Peyer's patch (tissue), 4 donors: ENCODE measurements at regions not wholly inside any gene's neighbourhood (a gene's known extent, or its start where the extent isn't known, plus 50 kb on each side); places are given as distances from the start of the nearest gene placed in this dataset.

Experiments
- DNase-seq, 3 donors: peaks; one replicate each; pipeline ENCODE4 v3.0.0-alpha.2; 2017 to 2019
- H3K27ac ChIP-seq, 4 donors: fragments of 200-600 bp; sonication (generic); one replicate each; pipeline ENCODE4 v1.5.1; 2016 to 2019
- H3K27me3 ChIP-seq, 2 donors: fragments of 200-600 bp; sonication (generic); one replicate each; pipeline ENCODE4 v1.5.1; 2019
- H3K36me3 ChIP-seq, 3 donors: fragments of 200-600 bp; sonication (generic); one replicate each; pipeline ENCODE4 v1.5.1; 2016 to 2019
- H3K4me1 ChIP-seq, 4 donors: fragments of 200-600 bp; sonication (generic); one replicate each; pipeline ENCODE4 v1.5.1; 2016 to 2019
- H3K4me3 ChIP-seq, 4 donors: fragments of 200-600 bp; sonication (generic); 1 replicate in 3 of 4; 2 replicates in 1 of 4; pipeline ENCODE4 v1.5.1; 2016 to 2019; ENCODE audit warnings: mild to moderate bottlenecking in 1 of 4
- H3K9me3 ChIP-seq, 4 donors: fragments of 200-600 bp; sonication (generic); one replicate each; pipeline ENCODE4 v1.5.1; 2016 to 2019; ENCODE audit warnings: mild to moderate bottlenecking in 1 of 4
- POLR2A ChIP-seq, 2 donors: fragments of 450-650 bp; IDR thresholded peaks; one replicate each; pipeline ENCODE4 v1.5.1; 2017; ENCODE audit warnings: antibody characterized with exemption in 2 of 2, mild to moderate bottlenecking in 2 of 2, moderate library complexity in 2 of 2
- TF ChIP-seq, protein P1 (sequence below), 6 experiments: fragments of 450-650 bp in 4 of 6; fragments of 200-600 bp in 2 of 6; sonication (generic) in 1 of 6; IDR thresholded peaks; one replicate each; pipeline ENCODE4 v1.5.1; 2017 to 2019; ENCODE audit warnings: antibody characterized with exemption in 6 of 6, mild to moderate bottlenecking in 3 of 6, moderate library complexity in 1 of 6

DNA sequence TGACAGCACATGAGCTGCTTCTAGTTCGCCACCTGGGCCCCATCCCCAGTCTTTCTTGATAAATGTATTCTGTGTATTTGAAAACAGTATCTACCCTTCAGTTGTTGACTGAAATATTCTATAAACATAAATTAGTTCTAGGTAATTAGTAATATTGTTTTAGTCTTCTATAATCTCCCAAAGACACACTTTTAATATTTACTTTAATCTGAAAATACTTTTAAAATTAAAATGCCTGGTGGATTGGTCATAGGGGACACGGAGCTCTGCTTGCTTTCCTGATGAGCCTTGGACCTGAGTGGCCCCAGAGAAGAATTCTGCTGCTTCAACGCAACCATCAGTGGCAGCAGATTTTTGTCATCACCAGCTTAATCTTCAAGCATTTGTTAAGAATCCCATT, 234.5 kb downstream of the THBS2 start:
- no peak for DNase-seq
- TF ChIP-seq POLR2A (IDR thresholded peaks at IDR 0.05), result no peak
- TF ChIP-seq, protein P1, sequence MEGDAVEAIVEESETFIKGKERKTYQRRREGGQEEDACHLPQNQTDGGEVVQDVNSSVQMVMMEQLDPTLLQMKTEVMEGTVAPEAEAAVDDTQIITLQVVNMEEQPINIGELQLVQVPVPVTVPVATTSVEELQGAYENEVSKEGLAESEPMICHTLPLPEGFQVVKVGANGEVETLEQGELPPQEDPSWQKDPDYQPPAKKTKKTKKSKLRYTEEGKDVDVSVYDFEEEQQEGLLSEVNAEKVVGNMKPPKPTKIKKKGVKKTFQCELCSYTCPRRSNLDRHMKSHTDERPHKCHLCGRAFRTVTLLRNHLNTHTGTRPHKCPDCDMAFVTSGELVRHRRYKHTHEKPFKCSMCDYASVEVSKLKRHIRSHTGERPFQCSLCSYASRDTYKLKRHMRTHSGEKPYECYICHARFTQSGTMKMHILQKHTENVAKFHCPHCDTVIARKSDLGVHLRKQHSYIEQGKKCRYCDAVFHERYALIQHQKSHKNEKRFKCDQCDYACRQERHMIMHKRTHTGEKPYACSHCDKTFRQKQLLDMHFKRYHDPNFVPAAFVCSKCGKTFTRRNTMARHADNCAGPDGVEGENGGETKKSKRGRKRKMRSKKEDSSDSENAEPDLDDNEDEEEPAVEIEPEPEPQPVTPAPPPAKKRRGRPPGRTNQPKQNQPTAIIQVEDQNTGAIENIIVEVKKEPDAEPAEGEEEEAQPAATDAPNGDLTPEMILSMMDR (IDR thresholded peaks at IDR 0.05), result no peak
- no peak overlapping the region for H3K4me3 ChIP-seq
- H3K9me3 ChIP-seq, result peaks cover 0 to 6% (median 3%) of the 10 kb centered on the region in 4 donors
- H3K27me3 ChIP-seq, result no peaks in the 10 kb centered on the region
- H3K4me1 ChIP-seq, result no peaks in the 10 kb centered on the region
- H3K36me3 ChIP-seq, result no peaks in the 10 kb centered on the region
- H3K27ac ChIP-seq, result no peak overlapping the region

DNA sequence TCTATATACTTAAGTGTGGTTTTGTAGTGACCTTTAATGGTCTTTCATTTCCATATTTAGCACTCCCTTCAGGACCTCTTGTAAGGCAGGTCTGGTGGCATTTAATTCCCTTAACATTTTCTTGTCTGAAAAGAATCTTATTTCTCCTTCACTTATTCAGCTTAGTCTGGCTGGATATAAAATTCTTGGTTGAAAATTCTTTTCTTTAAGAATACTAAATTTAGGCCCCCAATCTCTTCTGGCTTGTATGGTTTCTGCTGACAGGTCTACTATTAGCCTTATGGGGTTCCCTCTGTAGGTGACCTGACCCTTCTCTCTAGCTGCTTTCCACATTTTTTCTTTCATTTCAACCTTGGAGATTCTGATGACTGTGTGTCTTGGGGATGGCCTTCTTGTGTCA, 236.9 kb downstream of the THBS2 start:
- no peak overlapping the region for H3K4me3 ChIP-seq
- H3K27me3 ChIP-seq, result no peaks in the 10 kb centered on the region
- no peak for TF ChIP-seq POLR2A (IDR thresholded peaks at IDR 0.05)
- TF ChIP-seq, protein P1 (IDR thresholded peaks at IDR 0.05), result no peak
- H3K27ac ChIP-seq, result no peak overlapping the region
- DNase-seq, result no peak
- H3K9me3 ChIP-seq, result peaks cover 0 to 6% (median 3%) of the 10 kb centered on the region in 4 donors
- H3K36me3 ChIP-seq, result no peaks in the 10 kb centered on the region
- no peaks in the 10 kb centered on the region for H3K4me1 ChIP-seq

DNA sequence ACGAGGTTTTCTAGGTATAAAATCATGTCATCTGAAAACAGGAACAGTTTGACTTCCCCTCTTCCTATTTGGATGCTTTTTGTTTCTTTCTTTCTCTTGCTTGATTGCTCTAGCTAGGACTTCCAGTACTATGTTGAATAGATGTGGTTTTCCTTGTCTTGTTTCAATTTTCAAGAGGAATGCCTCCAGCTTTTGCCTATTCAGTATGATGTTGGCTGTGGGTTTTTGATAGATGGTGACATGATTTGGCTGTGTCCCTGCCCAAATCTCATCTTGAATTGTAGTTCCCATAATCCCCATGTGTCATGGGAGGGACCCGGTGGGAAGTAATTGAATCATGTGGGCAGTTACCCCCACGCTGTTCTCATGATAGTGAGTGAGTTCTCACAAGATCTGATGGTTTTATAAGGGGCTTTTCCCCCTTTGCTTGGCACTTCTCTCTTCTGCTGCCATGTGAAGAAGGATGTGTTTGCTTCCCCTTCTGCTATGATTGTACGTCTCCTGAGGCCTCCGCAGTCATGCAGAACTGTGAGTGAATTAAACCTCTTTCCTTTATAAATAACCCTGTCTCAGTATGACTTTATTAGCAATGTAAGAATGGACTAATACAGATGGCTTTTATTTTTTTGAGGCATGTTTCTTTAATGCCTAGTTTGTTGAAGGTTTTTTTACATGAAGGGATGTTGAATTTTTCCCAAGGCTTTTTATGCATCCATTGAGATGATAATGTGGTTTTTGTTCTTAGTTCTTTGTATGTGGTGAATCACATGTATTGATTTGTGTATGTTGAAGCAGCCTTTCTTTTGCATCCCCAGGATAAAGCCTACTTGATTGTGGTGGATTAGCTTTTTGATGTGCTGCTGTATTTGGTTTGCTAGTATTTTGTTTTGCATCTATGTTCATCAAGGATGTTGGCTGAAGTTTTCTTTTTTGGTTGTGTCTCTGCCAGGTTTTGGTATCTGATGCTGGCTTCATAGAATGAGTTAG, 239.1 kb downstream of the THBS2 start:
- Histone ChIP-seq H3K9me3 (peaks cover 0 to 6% (median 3%) of the 10 kb centered on the region in 4 donors), H3K4me1 (no peaks in the 10 kb centered on the region), H3K36me3 (no peaks in the 10 kb centered on the region), H3K4me3 (no peak overlapping the region), H3K27ac (no peak overlapping the region), H3K27me3 (no peaks in the 10 kb centered on the region)
- TF ChIP-seq, protein P1 (IDR thresholded peaks at IDR 0.05), result no peak
- no peak for TF ChIP-seq POLR2A (IDR thresholded peaks at IDR 0.05)
- no peak for DNase-seq

DNA sequence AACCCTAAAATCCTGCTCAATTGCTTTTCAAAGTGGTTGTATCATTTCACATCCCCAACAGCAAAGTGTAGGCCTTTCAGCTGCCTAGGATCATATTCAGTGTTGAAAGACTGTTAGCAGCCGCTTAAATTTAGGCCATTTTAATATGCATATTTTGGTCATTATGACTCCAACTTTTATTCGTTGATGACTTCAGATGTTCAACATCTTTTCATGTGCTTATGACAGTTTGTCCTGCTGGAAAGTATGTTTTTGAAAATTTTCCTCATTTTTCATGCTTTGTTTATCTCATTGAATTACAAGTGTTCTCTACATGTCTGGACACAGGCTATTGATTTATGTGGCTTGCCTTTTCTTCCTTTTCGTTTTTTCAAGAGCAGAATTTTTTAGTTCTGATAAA, 244.0 kb downstream of the THBS2 start:
- no peak for DNase-seq
- H3K27ac ChIP-seq, result no peak overlapping the region

DNA sequence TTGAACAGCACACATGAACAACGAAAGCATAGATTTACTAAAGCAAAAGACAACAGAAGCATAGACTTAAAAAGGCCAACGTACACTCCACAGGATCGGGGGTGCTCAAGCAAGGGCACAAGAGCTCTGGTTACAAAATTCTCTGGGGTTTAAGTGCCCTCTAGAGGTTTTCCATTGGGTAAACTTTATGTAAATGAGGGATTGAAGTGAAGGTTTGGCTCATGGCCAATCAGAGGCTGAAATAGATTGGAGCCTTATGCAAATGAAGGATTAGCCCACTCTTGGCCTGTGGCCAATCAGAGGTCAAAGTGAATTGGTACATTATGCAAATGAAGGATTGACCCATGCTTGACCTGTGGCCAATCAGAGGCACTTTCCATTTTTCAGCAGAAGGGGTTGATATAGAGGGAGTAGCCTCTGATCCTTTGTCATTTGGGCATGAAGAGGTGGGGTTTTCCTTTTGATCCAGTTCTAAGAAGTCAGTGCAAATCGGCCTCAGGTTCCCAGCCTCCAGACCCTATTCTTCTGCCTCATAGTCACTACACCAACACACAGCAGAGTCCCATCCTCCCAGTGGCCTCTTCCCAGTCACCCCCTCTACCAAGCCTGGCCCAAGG, 244.9 kb downstream of the THBS2 start:
- Histone ChIP-seq H3K4me3 (no peak overlapping the region), H3K27me3 (no peaks in the 10 kb centered on the region), H3K4me1 (no peaks in the 10 kb centered on the region), H3K36me3 (no peaks in the 10 kb centered on the region), H3K9me3 (no peaks in the 10 kb centered on the region), H3K27ac (no peak overlapping the region)
- DNase-seq, result no peak
- TF ChIP-seq POLR2A (IDR thresholded peaks at IDR 0.05), result no peak
- TF ChIP-seq, protein P1 (IDR thresholded peaks at IDR 0.05), result no peak

More for the DNA sequence above, 244.0 kb downstream of the THBS2 start:
- Histone ChIP-seq H3K9me3 (no peaks in the 10 kb centered on the region), H3K36me3 (no peaks in the 10 kb centered on the region), H3K27me3 (no peaks in the 10 kb centered on the region), H3K4me1 (no peaks in the 10 kb centered on the region), H3K4me3 (no peak overlapping the region)
- TF ChIP-seq, protein P1 (IDR thresholded peaks at IDR 0.05), result no peak
- no peak for TF ChIP-seq POLR2A (IDR thresholded peaks at IDR 0.05)
